Epithelial cell of esophagus (primary cell): ENCODE measurements at regions not wholly inside any gene's neighbourhood (a gene's known extent, or its start where the extent isn't known, plus 50 kb on each side); places are given as distances from the start of the nearest gene placed in this dataset.
"Not testable (repeated sequence)": the region's sequence is repeated elsewhere in the genome, so short reads cannot be mapped to it uniquely, and the experiment has no call there.

Experiments
- DNase-seq: peaks from one replicate; pipeline ENCODE4 v3.0.0; 2010; ENCODE audit warnings: low read depth
- H3K4me3 ChIP-seq: 2 replicates; pipeline ENCODE4 v1.5.1; 2011; ENCODE audit warnings: mild to moderate bottlenecking, low read length, control low read depth
- CTCF ChIP-seq: IDR thresholded peaks from 2 replicates; pipeline ENCODE4 v1.5.1; 2011; ENCODE audit warnings: low read depth, mild to moderate bottlenecking, low read length, control low read depth, inconsistent platforms; ENCODE audit not compliant: insufficient read depth; ENCODE audit errors: missing control alignments

GRCh38 chr20:18876394-18876793 lies 62.8 kb downstream of the SCP2D1 start:
- not testable (repeated sequence) for H3K4me3 ChIP-seq, DNase-seq

- no peak for TF ChIP-seq CTCF
- peak; percentile 84 for DNase-seq
- no peak overlapping the region for H3K4me3 ChIP-seq
These were observed 65.7 kb downstream of the SCP2D1 start for GRCh38 chr20:18879262-18879661.

GRCh38 chr20:18886756-18887155 lies 73.2 kb downstream of the SCP2D1 start:
- peak; percentile 23 for DNase-seq
- H3K4me3 ChIP-seq: no peak overlapping the region
- TF ChIP-seq CTCF: no peak

DNA sequence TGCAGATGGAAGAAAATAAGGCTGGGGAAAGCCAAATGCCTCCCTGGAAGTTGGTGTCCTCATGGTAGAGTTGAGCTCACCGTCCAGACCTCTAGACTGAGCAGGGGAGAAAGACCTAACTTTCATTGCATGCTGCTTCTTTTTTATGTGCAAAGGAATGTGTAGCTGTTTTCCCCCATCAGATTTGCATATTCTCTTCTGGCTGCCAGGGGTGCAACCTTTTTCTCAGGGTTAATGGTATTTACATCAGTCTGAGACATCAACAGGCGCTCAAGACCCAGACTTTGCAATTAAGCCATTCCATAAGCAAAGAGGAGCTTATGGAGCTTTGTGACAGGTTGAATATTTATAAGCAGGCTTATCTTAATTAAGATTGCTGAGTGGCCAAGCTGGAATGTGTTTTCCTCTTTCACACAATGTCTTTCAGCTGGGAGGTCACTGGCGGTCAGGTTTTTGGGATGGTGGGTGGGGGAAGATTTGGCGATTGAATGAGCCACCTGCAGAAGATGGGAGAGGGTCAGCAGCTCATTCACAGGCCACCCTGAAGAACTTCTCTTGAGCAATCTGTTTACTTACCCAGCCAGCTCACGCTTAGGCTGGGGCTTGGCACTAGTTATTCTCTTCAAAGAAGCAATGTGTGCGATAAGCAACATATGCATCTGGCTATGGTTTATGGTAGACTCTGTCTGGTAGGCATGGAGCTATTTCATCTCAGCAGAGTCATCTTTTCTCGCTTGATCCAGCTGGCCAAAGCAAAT lies 88.6 kb downstream of the SCP2D1 start:
- no peak for TF ChIP-seq CTCF
- no peak overlapping the region for H3K4me3 ChIP-seq
- DNase-seq: peak; percentile 17

- no peak overlapping the region for H3K4me3 ChIP-seq
- no peak for DNase-seq
- no peak for TF ChIP-seq CTCF
These were observed 90.6 kb downstream of the SCP2D1 start for GRCh38 chr20:18904192-18904591.

GRCh38 chr20:18904624-18905023 lies 91.0 kb downstream of the SCP2D1 start:
- peak; percentile 27 for DNase-seq
- H3K4me3 ChIP-seq: no peak overlapping the region
- TF ChIP-seq CTCF: peak; percentile 55

GRCh38 chr20:18906046-18906445 lies 92.5 kb downstream of the SCP2D1 start:
- no peak for DNase-seq
- no peak overlapping the region for H3K4me3 ChIP-seq
- no peak for TF ChIP-seq CTCF
